Stimulated activated CD4-positive, alpha-beta T cell treated with anti-CD3 and anti-CD28 coated beads, Interleukin-15, amount 100 ng/mL, for 48 hours (primary cell): ENCODE measurements at regions not wholly inside any gene's neighbourhood (a gene's known extent, or its start where the extent isn't known, plus 50 kb on each side); places are given as distances from the start of the nearest gene placed in this dataset.
"Not testable (repeated sequence)": the region's sequence is repeated elsewhere in the genome, so short reads cannot be mapped to it uniquely, and the experiment has no call there.

ENCODE experiments used
- DNase-seq, 2 donors: peaks; one replicate each; pipeline ENCODE4 v3.0.0-alpha.2; 2020; ENCODE audit warnings: low read depth in 2 of 2

DNA sequence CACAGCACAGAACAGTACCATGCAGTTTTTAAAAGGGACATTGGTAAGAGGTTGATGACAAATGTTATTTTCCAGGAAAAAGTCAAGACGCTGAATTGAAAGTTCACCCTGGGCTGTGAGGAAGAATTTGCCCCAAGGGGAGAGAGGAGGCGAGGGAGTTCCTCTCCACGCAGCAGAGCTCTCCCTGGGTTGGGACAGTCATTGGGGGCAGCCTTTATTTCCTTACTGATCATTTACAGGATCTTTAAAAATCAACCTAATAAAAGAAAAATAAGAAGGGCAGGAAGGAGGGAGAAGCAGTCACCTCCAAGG lies 49.9 kb upstream of the WNT7B start:
- DNase-seq: no peak

DNA sequence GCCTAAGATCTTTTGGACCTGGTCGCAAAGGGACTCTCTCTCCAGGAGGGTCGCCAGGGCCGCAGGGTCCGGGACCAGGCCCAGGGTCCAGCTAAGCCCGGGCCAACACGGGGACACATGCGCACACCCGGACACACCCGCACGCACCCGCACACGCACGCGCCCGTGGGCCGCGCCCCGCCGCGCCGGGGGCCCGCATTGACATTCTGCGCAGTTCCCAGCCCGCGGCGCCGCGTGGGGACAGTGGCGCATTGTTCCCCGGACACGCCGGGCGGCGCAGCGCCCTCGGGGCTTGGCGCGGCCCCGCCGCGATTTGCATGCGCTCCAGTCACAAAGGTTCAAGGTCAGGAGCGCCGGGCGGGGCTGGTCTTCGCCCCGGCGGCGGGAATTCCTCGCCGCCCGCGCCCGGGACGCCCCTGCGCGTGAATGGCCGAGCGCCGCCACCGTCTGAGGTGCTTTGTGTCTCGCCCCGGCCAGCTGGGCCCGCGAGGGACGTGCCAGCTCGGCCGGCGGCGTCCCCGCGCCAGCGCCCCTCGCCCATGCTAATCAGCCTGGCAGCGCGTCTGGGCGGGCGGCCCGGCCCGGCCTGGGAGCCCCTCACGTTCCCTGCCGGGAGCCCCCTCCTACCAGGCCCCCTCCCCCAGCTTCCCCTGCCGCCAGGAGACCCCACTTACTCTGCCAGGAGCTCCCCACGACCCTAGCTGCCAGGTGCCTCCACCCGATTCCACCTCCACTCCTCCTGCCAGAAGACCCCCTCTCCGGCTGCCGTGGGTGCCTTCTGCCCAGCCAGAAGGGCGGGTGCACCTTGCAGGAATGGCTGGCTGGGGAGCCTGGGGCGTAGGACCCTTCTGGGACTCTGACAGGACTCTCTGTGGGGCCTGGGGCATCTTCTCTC lies 50.5 kb upstream of the WNT7B start:
- no peak for DNase-seq

GRCh38 chr22:46028106-46028991 lies 51.4 kb upstream of the WNT7B start:
- no peak for DNase-seq

DNA sequence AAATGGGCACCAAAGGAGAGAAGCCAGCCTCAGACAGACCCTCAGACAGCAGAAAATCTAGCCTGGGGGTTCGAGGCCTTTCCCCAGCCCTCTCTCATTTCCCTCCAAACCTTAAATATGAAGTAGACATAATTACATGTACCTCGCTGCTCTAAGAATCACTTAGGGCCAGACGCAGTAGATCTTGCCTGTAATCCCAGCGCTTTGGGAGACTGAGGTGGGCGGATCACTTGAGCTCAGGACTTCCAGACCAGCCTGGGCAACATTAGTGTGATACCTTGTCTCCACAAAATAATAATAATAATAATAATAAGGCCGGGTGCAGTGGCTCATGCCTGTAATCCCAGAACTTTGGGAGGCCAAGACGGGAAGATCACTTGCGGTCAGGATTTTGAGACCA lies 52.1 kb upstream of the WNT7B start:
- DNase-seq: no peak

DNA sequence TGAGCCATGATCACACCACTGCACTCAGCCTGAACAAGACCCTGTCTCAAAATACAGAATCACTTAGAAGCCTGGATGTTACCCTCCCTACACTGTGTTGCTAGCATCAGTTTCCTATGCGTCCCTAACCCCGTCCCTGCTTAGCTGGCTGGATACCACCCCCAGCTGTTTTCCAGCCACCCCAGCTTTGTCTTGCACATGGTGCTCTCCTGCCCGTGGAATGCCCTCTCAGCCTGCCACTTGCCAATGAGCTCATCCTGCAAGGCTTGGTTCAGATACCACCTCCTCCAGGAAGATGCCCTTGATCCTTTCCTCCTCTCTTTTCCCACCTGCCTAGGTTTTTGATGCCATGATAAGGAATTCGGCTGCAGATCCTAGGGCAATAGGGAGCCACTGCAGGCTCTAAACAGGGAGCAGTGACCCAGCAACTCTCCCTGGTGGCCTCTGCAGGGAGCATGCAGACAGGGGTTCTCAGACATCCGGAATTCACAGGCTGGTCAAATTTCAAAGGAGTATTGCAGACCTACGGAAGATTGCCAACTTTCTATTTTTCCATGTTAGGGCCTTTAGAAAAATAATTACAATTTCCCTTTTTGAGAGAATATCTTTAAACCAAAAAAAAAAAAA lies 52.7 kb upstream of the WNT7B start:
- DNase-seq: no peak

- DNase-seq: no peak
These were observed 53.4 kb upstream of the WNT7B start for GRCh38 chr22:46030231-46030880.

- DNase-seq: no peak
These were observed 54.1 kb upstream of the WNT7B start for GRCh38 chr22:46031066-46031465.

DNA sequence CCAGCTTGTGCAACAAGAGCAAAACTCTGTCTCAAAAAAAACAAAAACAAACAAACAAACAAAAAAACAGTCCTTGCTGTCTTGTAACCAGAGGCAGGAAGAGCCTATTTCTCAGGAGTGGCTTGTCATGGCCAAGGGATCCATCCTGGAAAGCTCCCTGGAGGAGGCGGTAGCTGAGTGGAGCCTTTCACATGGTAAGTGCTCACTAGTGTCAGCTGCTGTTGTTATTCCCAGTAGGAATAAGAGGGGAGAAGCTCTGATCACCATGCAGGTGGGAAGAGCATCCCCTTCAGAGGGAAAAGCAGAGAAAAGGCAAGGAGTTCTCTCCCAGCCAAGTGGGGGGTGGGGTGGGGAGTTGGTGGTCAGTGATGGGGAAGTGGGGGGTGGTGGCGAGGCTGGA lies 54.6 kb upstream of the WNT7B start:
- no peak for DNase-seq

DNA sequence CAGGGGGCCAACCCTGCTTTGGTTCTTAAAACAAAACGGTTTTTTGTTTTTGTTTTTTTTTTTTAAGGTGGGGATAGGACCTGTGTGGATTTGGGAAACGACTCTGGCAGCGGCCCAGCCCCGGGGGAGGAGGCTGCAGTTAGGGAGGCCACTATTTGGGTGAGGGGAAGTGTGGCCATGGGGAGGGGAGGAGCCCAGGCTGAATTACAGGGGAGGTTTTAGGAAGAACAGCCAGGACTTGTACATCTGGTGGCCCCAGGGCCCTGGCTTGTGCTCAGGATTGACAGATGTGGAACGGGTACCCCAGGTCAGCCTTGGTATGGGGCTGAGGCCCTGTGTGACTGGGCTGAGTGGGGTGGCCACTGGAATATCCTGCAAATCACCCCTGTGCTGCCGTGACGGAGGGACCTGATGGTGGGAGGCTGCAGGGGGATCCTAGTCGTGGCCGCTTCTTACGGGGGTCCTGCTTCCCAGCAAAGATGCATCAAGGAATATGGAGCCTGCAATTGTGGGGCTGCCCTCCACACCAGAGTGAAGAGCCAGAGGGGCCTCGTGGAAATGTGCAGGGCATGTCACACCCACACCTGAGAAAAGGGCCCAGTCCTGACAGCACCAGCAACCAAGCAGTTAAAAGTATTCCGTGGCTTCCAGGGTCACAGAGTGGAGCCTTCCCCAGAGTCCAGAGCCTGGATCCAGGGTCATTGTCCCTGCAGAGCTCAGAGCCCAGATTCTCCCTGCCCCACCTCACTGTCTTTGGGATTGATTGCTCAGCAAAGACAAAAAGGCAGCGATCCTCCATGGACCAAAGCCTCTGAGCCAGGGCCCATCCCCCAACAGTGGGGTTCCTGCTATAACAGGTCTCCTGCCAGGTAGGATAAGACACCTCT lies 55.2 kb upstream of the WNT7B start:
- no peak for DNase-seq

DNA sequence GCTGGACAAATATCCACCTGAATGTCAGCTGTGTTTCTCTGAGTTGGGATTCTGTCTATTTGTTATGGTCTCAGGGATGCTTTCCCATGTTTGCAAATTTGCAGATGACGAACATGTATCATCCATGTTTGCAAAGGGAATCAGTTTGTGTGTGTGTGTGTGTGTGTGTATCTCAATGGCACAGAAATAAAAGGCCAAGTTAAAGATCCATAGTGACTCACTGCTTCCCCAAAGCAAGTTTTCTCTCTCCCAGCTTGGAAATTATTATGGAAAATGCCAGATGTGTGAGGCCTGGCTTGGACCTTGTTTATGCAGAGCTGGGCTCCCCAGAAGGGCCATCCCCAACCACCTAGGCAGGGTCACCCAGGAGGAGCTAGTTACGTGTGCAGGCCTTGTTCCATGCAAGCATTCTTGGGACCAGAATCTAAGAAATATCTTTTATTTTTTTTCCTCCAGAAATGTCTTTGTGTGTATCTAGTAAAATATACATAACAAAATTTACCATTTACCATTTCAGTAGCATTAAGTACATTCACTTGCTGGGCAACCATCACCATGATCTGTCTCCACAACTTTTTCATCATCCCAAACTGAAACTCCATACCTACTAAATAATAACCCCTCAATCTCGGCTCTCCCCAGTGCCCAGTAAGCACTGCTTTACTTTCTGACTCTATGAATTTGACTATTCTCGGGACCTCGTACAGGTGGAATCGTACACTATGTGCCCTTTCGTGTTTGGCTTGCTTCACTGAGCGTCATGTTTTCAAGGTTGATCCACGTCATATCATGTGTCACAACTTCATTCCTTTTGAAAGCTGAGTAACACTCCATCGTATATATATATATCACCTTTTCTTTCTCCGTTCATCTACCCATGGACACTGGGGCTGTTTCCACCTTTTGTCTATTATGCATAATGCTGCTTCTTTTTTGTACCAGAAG lies 56.6 kb upstream of the WNT7B start:
- DNase-seq: no peak

DNA sequence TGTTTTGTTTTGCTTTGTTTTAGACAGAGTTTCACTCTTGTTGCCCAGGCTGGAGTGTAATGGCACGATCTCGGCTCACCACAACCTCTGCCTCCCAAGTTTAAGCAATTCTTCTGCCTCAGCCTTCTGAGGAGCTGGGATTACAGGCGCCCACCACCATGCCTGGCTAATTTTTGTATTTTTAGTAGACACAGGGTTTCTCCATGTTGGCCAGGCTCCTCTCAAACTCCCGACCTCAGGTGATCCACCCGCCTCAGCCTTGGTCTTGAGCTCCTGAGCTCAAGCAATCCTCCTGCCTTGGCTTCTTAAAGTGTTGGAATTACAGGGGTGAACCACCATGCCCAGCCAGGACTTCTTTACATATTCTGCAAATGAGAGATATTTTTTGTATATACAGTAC lies 57.5 kb upstream of the WNT7B start:
- DNase-seq: not testable (repeated sequence)

DNA sequence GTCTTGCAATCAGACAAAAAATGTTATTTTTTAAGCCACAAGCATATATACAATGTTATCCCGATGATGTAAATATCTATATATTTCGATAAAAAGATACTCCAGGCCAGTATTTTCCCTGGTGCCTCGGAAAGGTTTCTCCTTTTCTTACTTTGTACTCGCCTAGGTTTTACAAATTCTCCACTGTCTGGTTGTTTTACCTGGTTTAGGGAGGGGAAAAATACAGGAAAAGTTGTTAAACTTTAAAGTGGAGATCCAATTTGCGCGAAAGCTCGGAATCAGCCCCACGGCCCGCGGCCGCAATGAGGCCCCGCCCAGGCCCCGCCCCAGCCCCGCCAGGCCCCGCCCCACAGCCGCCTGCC lies 58.4 kb upstream of the WNT7B start:
- no peak for DNase-seq

DNA sequence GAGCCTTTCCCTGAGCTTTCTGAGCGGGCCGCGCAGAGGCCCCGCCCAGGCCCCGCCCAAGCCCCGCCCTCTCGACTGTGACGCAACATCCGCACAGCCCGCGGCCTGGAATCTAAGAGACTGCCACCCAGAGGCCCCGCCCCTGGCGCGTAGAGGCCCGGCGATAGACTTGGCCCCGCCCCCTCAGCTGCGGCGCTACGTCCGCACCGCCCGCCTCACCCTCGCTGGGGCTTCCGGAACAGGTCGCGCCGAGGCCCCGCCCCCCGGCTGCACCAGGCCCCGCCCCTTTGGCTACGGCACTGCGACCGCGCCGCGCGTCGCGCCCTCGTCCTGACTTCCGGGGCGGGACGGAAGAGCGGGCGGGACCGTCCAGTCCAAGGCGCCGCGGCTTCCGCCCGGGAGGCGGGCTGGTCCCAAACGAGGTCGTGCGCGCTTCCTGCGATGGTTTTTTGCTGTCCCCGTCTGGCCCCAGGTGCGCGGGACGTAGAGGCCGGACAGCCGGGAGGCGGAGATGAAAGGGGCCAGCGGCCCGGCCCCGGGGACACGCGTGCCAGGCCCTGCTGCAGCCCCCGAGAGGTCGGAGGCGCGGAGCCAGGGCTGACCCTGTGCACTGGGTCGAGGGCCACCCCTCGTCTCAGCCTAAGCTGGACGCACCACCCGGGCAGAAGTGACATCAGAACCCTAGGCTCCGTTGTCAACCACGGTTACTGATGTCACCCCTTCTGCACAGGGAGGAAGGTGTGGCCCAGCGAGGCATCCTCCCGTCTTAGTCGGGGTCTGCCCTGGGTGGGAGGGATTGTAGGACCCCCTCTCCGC lies 59.0 kb upstream of the WNT7B start:
- DNase-seq: peak; percentile 99 to 100

GRCh38 chr22:46036558-46037408 lies 59.8 kb upstream of the WNT7B start:
- DNase-seq: no peak

DNA sequence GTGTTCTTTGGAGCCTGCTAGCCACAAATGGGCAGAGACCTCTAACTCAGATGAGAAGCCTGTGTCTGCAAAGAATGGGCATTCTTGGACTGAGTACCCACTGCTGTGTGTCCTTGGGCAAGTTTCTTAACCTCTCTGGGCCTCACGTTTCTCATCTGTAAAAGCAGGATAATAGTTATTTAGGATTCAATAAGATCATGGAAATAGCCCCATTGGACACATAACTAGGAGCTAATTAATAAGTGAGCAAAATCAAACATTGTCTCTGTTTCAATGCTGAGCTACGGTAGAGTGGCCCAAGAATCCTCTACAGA lies 61.2 kb upstream of the WNT7B start:
- no peak for DNase-seq

DNA sequence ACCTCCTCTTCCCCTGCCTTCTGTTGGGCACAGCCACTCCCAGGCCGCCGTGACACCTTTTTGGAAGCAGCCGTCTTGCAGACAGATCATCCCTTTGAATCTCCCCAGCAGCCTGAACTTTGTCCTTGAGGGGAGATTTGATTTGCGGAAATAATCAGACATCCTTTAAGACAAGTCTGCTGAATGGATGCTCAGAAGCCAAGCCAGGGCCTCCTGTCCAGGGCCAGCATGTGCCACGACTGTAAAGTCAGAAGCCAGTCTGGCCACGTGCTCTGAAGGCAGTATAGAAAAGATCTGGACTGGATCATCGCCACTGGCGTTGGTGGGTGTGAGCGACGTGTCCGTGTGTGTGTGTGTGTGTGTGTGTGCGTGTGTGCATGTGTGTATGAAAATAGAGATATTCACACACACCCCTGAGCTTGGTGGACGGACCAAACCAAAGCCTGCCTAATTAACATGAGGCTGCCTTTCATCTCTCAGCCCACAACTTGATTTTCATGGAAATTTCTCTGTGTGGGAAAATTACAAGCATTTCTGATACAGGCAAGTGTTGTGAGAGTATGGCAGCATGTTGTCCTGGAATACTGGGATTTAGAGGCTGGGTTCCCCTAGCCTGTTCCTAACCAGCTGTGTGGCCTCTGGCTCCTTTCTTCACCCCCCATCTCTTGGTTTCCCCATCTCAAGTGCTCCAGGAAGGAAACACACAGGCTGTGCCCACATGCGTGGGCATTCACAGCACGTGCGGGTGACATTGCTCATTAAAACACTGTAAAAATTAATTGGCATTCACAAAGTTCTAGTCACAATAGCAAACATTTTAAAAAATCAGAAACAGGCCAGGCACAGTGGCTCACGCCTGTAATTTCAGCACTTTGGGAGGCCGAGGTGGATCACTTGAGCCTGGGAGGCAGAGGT lies 61.8 kb upstream of the WNT7B start:
- no peak for DNase-seq

- DNase-seq: no peak
These were observed 62.6 kb upstream of the WNT7B start for GRCh38 chr22:46039535-46039934.
